ENCODE measurements at regions not wholly inside any gene's neighbourhood (a gene's known extent, or its start where the extent isn't known, plus 50 kb on each side); places are given as distances from the start of the nearest gene placed in this dataset.

DNA sequence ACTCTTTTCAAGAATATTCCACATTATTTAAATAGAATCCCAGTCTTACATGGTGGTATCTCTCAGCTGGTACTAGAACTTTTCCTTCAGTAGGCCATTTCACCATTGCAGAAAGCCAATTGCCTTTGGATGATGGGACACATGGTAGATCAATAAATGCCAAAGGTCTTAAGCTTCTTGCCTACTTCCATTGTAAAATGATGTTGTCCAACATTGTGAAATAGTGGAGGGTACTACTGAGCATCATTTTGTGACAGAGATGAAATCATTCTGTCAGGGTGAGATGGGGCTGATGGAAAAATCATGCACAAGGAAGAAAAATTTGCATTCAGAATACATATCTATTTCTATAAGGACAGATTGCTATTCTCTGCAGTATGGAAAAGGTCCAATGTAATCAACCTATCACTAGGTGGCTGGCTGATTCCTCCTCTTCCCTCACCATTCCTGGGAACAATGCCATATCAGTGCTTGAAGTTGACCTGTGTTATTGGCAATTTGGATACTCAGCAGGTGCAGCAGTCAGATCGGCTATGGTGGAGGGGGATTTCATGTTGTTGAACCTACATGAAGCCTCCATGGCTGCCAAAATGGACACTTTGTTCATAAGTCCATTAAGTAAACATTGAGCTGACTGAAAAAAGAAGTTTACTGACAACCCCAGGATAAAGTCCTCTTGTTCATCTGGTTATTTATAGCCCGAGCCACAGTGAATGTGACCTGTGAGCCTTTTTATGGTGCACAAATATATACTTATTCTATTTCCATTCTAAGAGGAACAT is 596.9 kb upstream of the ARPP21 start:
- Mint-ChIP-seq H3K4me1 (no peaks in the 10 kb centered on the region), H3K27me3 (no peaks in the 10 kb centered on the region), H3K9me3 (ENCODE audit: insufficient read depth) (no peaks in the 10 kb centered on the region), H3K4me3 (no peak overlapping the region), H3K27ac (no peak overlapping the region)
- Histone ChIP-seq H3K4me3 (ENCODE audit: control extremely low read depth in 1 of 5, extremely low read depth in 1 of 5, insufficient read depth in 1 of 5, low read depth in 2 of 5, low read length in 4 of 5) (no peak overlapping the region), H3K36me3 (replicated peaks in 1 of 2; ENCODE audit: control extremely low read depth in 1 of 2, control insufficient read depth in 1 of 2, extremely low read depth in 1 of 2, insufficient read depth in 2 of 2, low read length in 1 of 2) (no peaks in the 10 kb centered on the region), H3K9ac (ENCODE audit: low read length) (no peak overlapping the region), H3K4me1 (ENCODE audit: control insufficient read depth in 2 of 2, insufficient read depth in 2 of 2, low read length in 2 of 2) (no peaks in the 10 kb centered on the region), H3K9me3 (ENCODE audit: control extremely low read depth in 1 of 3, control insufficient read depth in 2 of 3, insufficient read depth in 1 of 3, low read length in 2 of 3) (no peaks in the 10 kb centered on the region), H4K20me1 (ENCODE audit: control insufficient read depth, insufficient read depth, low read length, poor library complexity, severe bottlenecking) (no peaks in the 10 kb centered on the region), H3K27ac (ENCODE audit: low read length in 2 of 2) (no peak overlapping the region), H3K4me2 (replicated peaks; ENCODE audit: low read depth, low read length, poor library complexity, severe bottlenecking) (no peak overlapping the region), H3K27me3 (replicated peaks in 1 of 4; ENCODE audit: control extremely low read depth in 1 of 4, control insufficient read depth in 3 of 4, insufficient read depth in 4 of 4, low read length in 3 of 4) (no peaks in the 10 kb centered on the region), H2AFZ (ENCODE audit: insufficient read depth, low read depth, low read length, poor library complexity, severe bottlenecking) (no peak overlapping the region), H3K79me2 (ENCODE audit: control insufficient read depth, insufficient read depth, low read length) (no peaks in the 10 kb centered on the region)
- ATAC-seq (ENCODE audit: low read depth) (no peak), DNase-seq (no peak)
- ChIA-PET CTCF (no interaction called here), POLR2A (no interaction called here)
- intact Hi-C loops (cut with micrococcal nuclease): no loop called here
- 100% methylated on average over 1 of the region's 2 CpGs for WGBS (ENCODE audit: insufficient coverage)
- TF ChIP-seq EZH2 (IDR thresholded peaks at IDR 0.05; ENCODE audit: borderline replicate concordance, insufficient read depth, low read depth, low read length, poor library complexity, severe bottlenecking): no peak
- TF ChIP-seq, protein P1, sequence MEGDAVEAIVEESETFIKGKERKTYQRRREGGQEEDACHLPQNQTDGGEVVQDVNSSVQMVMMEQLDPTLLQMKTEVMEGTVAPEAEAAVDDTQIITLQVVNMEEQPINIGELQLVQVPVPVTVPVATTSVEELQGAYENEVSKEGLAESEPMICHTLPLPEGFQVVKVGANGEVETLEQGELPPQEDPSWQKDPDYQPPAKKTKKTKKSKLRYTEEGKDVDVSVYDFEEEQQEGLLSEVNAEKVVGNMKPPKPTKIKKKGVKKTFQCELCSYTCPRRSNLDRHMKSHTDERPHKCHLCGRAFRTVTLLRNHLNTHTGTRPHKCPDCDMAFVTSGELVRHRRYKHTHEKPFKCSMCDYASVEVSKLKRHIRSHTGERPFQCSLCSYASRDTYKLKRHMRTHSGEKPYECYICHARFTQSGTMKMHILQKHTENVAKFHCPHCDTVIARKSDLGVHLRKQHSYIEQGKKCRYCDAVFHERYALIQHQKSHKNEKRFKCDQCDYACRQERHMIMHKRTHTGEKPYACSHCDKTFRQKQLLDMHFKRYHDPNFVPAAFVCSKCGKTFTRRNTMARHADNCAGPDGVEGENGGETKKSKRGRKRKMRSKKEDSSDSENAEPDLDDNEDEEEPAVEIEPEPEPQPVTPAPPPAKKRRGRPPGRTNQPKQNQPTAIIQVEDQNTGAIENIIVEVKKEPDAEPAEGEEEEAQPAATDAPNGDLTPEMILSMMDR (IDR thresholded peaks at IDR 0.05): no peak

DNA sequence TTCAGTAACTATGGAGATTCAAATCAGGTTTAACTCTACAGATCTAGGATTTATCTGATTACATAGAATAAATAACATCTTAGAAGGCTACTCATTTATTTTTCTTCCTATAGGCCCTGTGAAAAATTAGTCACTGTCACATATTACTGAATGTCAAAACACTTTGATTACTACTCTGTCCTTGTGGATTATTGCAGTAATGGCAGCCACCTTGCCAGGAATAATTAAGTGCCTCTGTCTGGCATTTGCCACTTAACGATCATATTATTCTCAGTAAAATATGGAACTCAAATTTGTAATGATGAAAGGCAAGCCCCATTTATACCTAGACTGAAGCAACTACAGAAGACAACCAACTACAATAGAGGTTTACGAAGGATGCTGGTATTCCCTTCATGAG is 596.3 kb upstream of the ARPP21 start:
- ATAC-seq (ENCODE audit: low read depth) (no peak), DNase-seq (no peak)
- Histone ChIP-seq H3K36me3 (replicated peaks in 1 of 2; ENCODE audit: control extremely low read depth in 1 of 2, control insufficient read depth in 1 of 2, extremely low read depth in 1 of 2, insufficient read depth in 2 of 2, low read length in 1 of 2) (no peaks in the 10 kb centered on the region), H3K4me2 (replicated peaks; ENCODE audit: low read depth, low read length, poor library complexity, severe bottlenecking) (no peak overlapping the region), H2AFZ (ENCODE audit: insufficient read depth, low read depth, low read length, poor library complexity, severe bottlenecking) (no peak overlapping the region), H4K20me1 (ENCODE audit: control insufficient read depth, insufficient read depth, low read length, poor library complexity, severe bottlenecking) (no peaks in the 10 kb centered on the region), H3K4me3 (ENCODE audit: control extremely low read depth in 1 of 5, extremely low read depth in 1 of 5, insufficient read depth in 1 of 5, low read depth in 2 of 5, low read length in 4 of 5) (no peak overlapping the region), H3K27ac (ENCODE audit: low read length in 2 of 2) (no peak overlapping the region), H3K9ac (ENCODE audit: low read length) (no peak overlapping the region), H3K4me1 (ENCODE audit: control insufficient read depth in 2 of 2, insufficient read depth in 2 of 2, low read length in 2 of 2) (no peaks in the 10 kb centered on the region), H3K9me3 (ENCODE audit: control extremely low read depth in 1 of 3, control insufficient read depth in 2 of 3, insufficient read depth in 1 of 3, low read length in 2 of 3) (no peaks in the 10 kb centered on the region), H3K79me2 (ENCODE audit: control insufficient read depth, insufficient read depth, low read length) (no peaks in the 10 kb centered on the region), H3K27me3 (replicated peaks in 1 of 4; ENCODE audit: control extremely low read depth in 1 of 4, control insufficient read depth in 3 of 4, insufficient read depth in 4 of 4, low read length in 3 of 4) (no peaks in the 10 kb centered on the region)
- Mint-ChIP-seq H3K27me3 (no peaks in the 10 kb centered on the region), H3K4me1 (no peaks in the 10 kb centered on the region), H3K27ac (no peak overlapping the region), H3K9me3 (ENCODE audit: insufficient read depth) (no peaks in the 10 kb centered on the region), H3K4me3 (no peak overlapping the region)
- no CpG with 5 or more reads among the region's 2 CpGs for WGBS (ENCODE audit: insufficient coverage)
- TF ChIP-seq, protein P1 (IDR thresholded peaks at IDR 0.05): no peak
- TF ChIP-seq EZH2 (IDR thresholded peaks at IDR 0.05; ENCODE audit: borderline replicate concordance, insufficient read depth, low read depth, low read length, poor library complexity, severe bottlenecking): no peak
- intact Hi-C loops (cut with micrococcal nuclease): no loop called here
- POLR2A ChIA-PET: no interaction called here
- CTCF ChIA-PET: no interaction called here
